Upper lobe of right lung (tissue), 1 donor: ENCODE measurements at regions not wholly inside any gene's neighbourhood (a gene's known extent, or its start where the extent isn't known, plus 50 kb on each side); places are given as distances from the start of the nearest gene placed in this dataset.

Experiments
- ATAC-seq: fragments of 200-7000 bp; cut with Tn5 transposase; one replicate; pipeline ENCODE4 v1.9.1; 2020; ENCODE audit warnings: mild to moderate bottlenecking, moderate library complexity
- DNase-seq: peaks from one replicate; pipeline ENCODE4 v3.0.0-alpha.2; 2020
- H3K27ac ChIP-seq: fragments of 200-600 bp; one replicate; pipeline ENCODE4 v1.8.0; 2022
- H3K27me3 ChIP-seq: fragments of 200-600 bp; one replicate; pipeline ENCODE4 v1.8.0; 2022; ENCODE audit warnings: mild to moderate bottlenecking
- H3K36me3 ChIP-seq: fragments of 200-600 bp; one replicate; pipeline ENCODE4 v1.8.0; 2022
- H3K4me1 ChIP-seq: fragments of 200-600 bp; one replicate; pipeline ENCODE4 v1.8.0; 2022
- H3K4me3 ChIP-seq: fragments of 200-600 bp; one replicate; pipeline ENCODE4 v1.8.0; 2022; ENCODE audit warnings: mild to moderate bottlenecking
- H3K9me3 ChIP-seq: fragments of 200-600 bp; one replicate; pipeline ENCODE4 v1.8.0; 2022
- intact Hi-C: fragments of 100-400 bp; cut with DNase I; formaldehyde crosslinking; loops from one replicate; pipeline ENCODE4 v1.11.0; 2022
- TF ChIP-seq, protein P1 (sequence below): fragments of 200-600 bp; IDR thresholded peaks from one replicate; pipeline ENCODE4 v1.8.0; 2022; ENCODE audit warnings: antibody characterized with exemption
- donor health status: DM: no; HTN: yes; CAD: no; lungs with severe emphysema.

- Histone ChIP-seq H3K4me3 (no peak overlapping the region), H3K36me3 (no peaks in the 10 kb centered on the region), H3K27me3 (no peaks in the 10 kb centered on the region), H3K9me3 (no peaks in the 10 kb centered on the region), H3K27ac (no peak overlapping the region), H3K4me1 (no peaks in the 10 kb centered on the region)
- TF ChIP-seq, protein P1, sequence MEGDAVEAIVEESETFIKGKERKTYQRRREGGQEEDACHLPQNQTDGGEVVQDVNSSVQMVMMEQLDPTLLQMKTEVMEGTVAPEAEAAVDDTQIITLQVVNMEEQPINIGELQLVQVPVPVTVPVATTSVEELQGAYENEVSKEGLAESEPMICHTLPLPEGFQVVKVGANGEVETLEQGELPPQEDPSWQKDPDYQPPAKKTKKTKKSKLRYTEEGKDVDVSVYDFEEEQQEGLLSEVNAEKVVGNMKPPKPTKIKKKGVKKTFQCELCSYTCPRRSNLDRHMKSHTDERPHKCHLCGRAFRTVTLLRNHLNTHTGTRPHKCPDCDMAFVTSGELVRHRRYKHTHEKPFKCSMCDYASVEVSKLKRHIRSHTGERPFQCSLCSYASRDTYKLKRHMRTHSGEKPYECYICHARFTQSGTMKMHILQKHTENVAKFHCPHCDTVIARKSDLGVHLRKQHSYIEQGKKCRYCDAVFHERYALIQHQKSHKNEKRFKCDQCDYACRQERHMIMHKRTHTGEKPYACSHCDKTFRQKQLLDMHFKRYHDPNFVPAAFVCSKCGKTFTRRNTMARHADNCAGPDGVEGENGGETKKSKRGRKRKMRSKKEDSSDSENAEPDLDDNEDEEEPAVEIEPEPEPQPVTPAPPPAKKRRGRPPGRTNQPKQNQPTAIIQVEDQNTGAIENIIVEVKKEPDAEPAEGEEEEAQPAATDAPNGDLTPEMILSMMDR: no peak
- ATAC-seq (no peak), DNase-seq (no peak)
- intact Hi-C loops: no loop called here
Measured at GRCh38 chr20:60591172-60591799, 633.1 kb downstream of the CDH26 start.

DNA sequence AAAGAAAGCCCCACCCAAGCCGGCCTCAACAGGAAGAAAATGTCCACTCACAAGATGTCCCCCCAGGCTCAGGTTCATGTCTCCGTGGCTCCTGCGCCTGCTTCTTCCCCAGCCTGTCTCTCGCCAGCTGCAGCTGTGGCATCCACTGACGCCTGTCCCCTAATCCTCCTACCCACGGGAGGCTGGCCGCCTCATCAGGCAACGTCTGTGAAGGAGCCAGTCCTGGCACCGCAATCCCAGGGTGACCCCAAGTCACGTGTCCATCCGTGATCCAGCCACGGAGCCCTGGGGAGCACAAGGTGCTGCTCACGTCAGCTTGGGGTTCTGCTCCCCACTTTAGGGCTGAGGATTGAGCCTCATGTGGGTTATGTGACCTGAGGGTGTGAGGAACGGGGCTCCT lies 640.3 kb downstream of the CDH26 start:
- Histone ChIP-seq H3K4me3 (no peak overlapping the region), H3K36me3 (no peaks in the 10 kb centered on the region), H3K27me3 (no peaks in the 10 kb centered on the region), H3K9me3 (no peaks in the 10 kb centered on the region), H3K4me1 (no peaks in the 10 kb centered on the region), H3K27ac (no peak overlapping the region)
- ATAC-seq: no peak
- TF ChIP-seq, protein P1: no peak
- intact Hi-C loops: no loop called here
- DNase-seq: no peak

GRCh38 chr20:60599381-60599780 lies 641.2 kb downstream of the CDH26 start:
- no peaks in the 10 kb centered on the region for H3K27me3 ChIP-seq
- TF ChIP-seq, protein P1: no peak
- no peaks in the 10 kb centered on the region for H3K36me3 ChIP-seq
- no peak for ATAC-seq
- H3K9me3 ChIP-seq: no peaks in the 10 kb centered on the region
- H3K27ac ChIP-seq: no peak overlapping the region
- intact Hi-C loops: no loop called here
- no peaks in the 10 kb centered on the region for H3K4me1 ChIP-seq
- no peak for DNase-seq
- H3K4me3 ChIP-seq: no peak overlapping the region

- DNase-seq (no peak), ATAC-seq (no peak)
- H3K4me3 ChIP-seq: no peak overlapping the region
- H3K4me1 ChIP-seq: no peaks in the 10 kb centered on the region
- no peaks in the 10 kb centered on the region for H3K27me3 ChIP-seq
- intact Hi-C loops: no loop called here
- no peaks in the 10 kb centered on the region for H3K9me3 ChIP-seq
- TF ChIP-seq, protein P1: no peak
- no peak overlapping the region for H3K27ac ChIP-seq
- no peaks in the 10 kb centered on the region for H3K36me3 ChIP-seq
Measured at GRCh38 chr20:60600036-60600435, 641.8 kb downstream of the CDH26 start.

DNA sequence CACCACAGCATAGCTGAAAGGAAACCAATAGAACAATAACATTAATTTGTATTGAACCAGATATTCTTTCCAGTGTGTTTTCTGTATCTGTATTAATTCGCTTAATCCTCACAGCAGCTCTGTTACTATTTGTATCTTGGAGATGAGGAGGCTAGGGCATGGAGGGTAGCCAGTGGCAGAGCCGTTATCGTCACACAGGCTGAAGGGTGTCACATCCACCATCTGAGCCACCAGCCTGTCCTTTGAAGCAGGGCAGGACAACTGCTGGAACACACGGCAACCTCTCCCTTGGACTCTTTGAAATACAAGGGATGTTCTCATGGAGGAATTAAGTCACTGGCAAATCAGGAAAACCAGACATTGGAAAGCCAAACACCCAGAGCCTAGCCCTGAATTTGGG lies 628.0 kb upstream of the CDH4 start:
- no peak overlapping the region for H3K4me3 ChIP-seq
- TF ChIP-seq, protein P1: no peak
- H3K27ac ChIP-seq: no peak overlapping the region
- intact Hi-C loops: no loop called here
- no peaks in the 10 kb centered on the region for H3K36me3 ChIP-seq
- DNase-seq (no peak), ATAC-seq (no peak)
- H3K9me3 ChIP-seq: no peaks in the 10 kb centered on the region
- no peaks in the 10 kb centered on the region for H3K4me1 ChIP-seq
- no peaks in the 10 kb centered on the region for H3K27me3 ChIP-seq
